Adrenal gland (tissue), 9 donors: ENCODE measurements at regions not wholly inside any gene's neighbourhood (a gene's known extent, or its start where the extent isn't known, plus 50 kb on each side); places are given as distances from the start of the nearest gene placed in this dataset.

Experiments
- DNase-seq, 7 donors: peaks; one replicate each; pipeline ENCODE4 v3.0.0-alpha.2; 2019 to 2020
- H3K27ac ChIP-seq, 5 donors: fragments of 200-600 bp; sonication (generic) in 4 of 5; 1 replicate in 3 of 5; 2 replicates in 2 of 5; pipeline versions ENCODE4 v1.5.1 to v1.8.0; 2016 to 2020; ENCODE audit warnings: mild to moderate bottlenecking in 1 of 5
- H3K27me3 ChIP-seq: fragments of 200-600 bp; 2 replicates; pipeline ENCODE4 v1.8.0; 2021
- H3K36me3 ChIP-seq, 2 donors: fragments of 200-600 bp; replicated peaks in 1 of 2; 1 replicate in 1 of 2; 2 replicates in 1 of 2; pipeline versions ENCODE4 v1.5.1 to v1.8.0; 2018 to 2022
- H3K4me1 ChIP-seq, 2 donors: fragments of 200-600 bp; replicated peaks in 1 of 2; 1 replicate in 1 of 2; 2 replicates in 1 of 2; pipeline versions ENCODE4 v1.5.1 to v1.8.0; 2018 to 2021
- H3K4me3 ChIP-seq, 4 donors: fragments of 200-600 bp; sonication (generic) in 3 of 4; one replicate each; pipeline ENCODE4 v1.5.1; 2016 to 2018
- H3K9me3 ChIP-seq, 3 donors: fragments of 200-600 bp; sonication (generic) in 1 of 3; replicated peaks in 1 of 3; 1 replicate in 2 of 3; 2 replicates in 1 of 3; pipeline versions ENCODE4 v1.5.1 to v1.8.0; 2016 to 2021
- POLR2A ChIP-seq, 2 donors: fragments of 450-650 bp; IDR thresholded peaks; one replicate each; pipeline ENCODE4 v1.6.1; 2017; ENCODE audit warnings: antibody characterized with exemption in 2 of 2, mild to moderate bottlenecking in 2 of 2, moderate library complexity in 1 of 2
- WGBS, 4 donors: extraction: QIAGEN DNeasy Blood & Tissue Kit in 2 of 4; methylation state at CpG; one replicate each; pipeline versions ENCODE4 v1.1.5 to v1.1.7; 2013 to 2017; 5-methylcytosine and 5-hydroxymethylcytosine counted together
- intact Hi-C, 2 donors: fragments of 100-400 bp; cut with DNase I; formaldehyde crosslinking; loops; one replicate each; pipeline versions ENCODE4 v1.14.1 to v1.15.0; 2022 to 2023
- TF ChIP-seq, protein P1 (sequence below), 6 experiments: fragments of 450-650 bp in 4 of 6; fragments of 200-600 bp in 2 of 6; sonication (generic) in 1 of 6; IDR thresholded peaks; 1 replicate in 5 of 6; 2 replicates in 1 of 6; pipeline versions ENCODE4 v1.5.1 to v1.8.0; 2016 to 2021; ENCODE audit warnings: antibody characterized with exemption in 6 of 6, mild to moderate bottlenecking in 2 of 6, moderate library complexity in 1 of 6
- donor health status: healthy with polysubstance abuse.
- donor health status: Bipolar disorder and iron deficiency.
- donor health status: DM: yes; HTN: yes; CAD: no.
- donor health status: DM: no; HTN: no; CAD: no.
- donor health status: DM: no; HTN: no; CAD: no.

- H3K4me3 ChIP-seq, result no peak overlapping the region
- no peak overlapping the region for H3K27ac ChIP-seq
- TF ChIP-seq, protein P1, sequence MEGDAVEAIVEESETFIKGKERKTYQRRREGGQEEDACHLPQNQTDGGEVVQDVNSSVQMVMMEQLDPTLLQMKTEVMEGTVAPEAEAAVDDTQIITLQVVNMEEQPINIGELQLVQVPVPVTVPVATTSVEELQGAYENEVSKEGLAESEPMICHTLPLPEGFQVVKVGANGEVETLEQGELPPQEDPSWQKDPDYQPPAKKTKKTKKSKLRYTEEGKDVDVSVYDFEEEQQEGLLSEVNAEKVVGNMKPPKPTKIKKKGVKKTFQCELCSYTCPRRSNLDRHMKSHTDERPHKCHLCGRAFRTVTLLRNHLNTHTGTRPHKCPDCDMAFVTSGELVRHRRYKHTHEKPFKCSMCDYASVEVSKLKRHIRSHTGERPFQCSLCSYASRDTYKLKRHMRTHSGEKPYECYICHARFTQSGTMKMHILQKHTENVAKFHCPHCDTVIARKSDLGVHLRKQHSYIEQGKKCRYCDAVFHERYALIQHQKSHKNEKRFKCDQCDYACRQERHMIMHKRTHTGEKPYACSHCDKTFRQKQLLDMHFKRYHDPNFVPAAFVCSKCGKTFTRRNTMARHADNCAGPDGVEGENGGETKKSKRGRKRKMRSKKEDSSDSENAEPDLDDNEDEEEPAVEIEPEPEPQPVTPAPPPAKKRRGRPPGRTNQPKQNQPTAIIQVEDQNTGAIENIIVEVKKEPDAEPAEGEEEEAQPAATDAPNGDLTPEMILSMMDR (IDR thresholded peaks at IDR 0.05), result no peak
- no peak for TF ChIP-seq POLR2A (IDR thresholded peaks at IDR 0.05)
- no peaks in the 10 kb centered on the region for H3K4me1 ChIP-seq
- intact Hi-C loops, result no loop called here
- 79 to 90% (median 83%) methylated on average over 4 of the region's 4 CpGs for WGBS, 4 donors
- H3K36me3 ChIP-seq, result no peaks in the 10 kb centered on the region
- no peaks in the 10 kb centered on the region for H3K9me3 ChIP-seq
- no peaks in the 10 kb centered on the region for H3K27me3 ChIP-seq
- DNase-seq, result no peak
Observed at GRCh38 chr9:74122661-74123060, 374.5 kb upstream of the RORB start.

DNA sequence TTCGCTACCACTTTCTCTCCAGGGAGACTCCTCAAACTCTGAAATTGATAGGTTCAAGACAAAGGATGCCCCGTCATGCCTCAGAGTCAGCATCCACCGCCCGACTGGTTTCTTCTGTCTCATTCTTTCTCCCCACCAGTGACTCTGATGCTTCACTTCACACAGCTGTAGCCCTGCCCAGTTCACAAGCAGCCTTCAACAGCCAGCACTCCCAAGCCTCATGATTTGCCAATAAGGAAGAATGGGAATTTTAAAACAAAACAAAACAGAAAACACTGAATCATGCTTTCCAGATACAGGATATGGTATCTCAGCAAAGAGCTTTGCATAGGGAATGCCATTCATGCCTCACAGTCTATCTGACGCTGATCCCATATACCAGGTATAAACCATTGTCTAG, 371.2 kb upstream of the RORB start:
- Histone ChIP-seq H3K36me3 (no peaks in the 10 kb centered on the region), H3K27me3 (no peaks in the 10 kb centered on the region), H3K4me1 (no peaks in the 10 kb centered on the region), H3K4me3 (no peak overlapping the region), H3K9me3 (no peaks in the 10 kb centered on the region), H3K27ac (no peak overlapping the region)
- TF ChIP-seq POLR2A (IDR thresholded peaks at IDR 0.05), result no peak
- TF ChIP-seq, protein P1 (IDR thresholded peaks at IDR 0.05), result no peak
- WGBS, 4 donors, result 53 to 65% (median 62%) methylated on average over 5 of the region's 5 CpGs
- intact Hi-C loops, result no loop called here
- no peak for DNase-seq

DNA sequence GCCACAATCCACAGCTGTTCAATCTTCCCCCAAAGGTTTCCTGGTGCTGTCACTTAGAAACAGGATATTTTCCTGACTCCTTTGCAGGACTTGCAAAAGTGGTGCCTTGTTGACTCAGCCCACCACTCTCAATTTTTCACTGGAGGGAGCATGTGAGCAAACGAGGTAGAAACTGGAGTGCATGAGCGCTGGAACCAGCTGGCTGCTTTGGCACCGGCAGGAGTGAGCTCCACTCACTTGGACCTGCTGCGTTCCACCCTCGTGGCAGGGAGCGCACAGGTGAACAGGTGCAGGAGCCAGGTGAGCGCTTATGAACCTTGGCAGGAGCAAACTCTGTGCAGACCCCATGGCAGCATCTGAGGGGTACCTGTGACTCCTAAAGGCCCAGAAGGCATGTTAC, 364.1 kb upstream of the RORB start:
- Histone ChIP-seq H3K36me3 (no peaks in the 10 kb centered on the region), H3K27me3 (no peaks in the 10 kb centered on the region), H3K27ac (no peak overlapping the region), H3K9me3 (peaks cover 0 to 5% (median 4%) of the 10 kb centered on the region in 3 donors), H3K4me1 (no peaks in the 10 kb centered on the region), H3K4me3 (no peak overlapping the region)
- WGBS, 4 donors, result 82 to 88% (median 83%) methylated on average over 4 to 7 of the region's 7 CpGs
- no peak for DNase-seq
- TF ChIP-seq, protein P1 (IDR thresholded peaks at IDR 0.05), result no peak
- TF ChIP-seq POLR2A (IDR thresholded peaks at IDR 0.05), result no peak
- intact Hi-C loops, result no loop called here

DNA sequence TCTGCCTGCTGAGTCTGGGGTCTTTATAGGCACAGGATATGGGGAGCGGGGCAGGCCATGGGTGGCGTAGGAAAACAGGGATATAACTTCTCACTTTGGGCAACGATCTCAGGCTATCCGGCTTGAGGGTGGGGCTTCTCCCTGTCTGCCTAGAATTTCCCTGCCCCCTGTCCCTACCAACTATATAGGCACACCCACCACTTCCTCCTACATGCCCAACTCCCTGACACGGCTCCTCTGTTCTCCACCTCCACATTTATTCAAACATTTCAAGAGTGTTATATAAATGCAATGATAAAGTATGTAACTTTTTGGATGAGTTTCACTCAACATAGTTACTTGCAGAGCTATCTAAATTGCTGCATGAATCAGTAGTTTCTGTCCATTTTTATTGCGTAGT, 363.2 kb upstream of the RORB start:
- no peak for TF ChIP-seq POLR2A (IDR thresholded peaks at IDR 0.05)
- TF ChIP-seq, protein P1 (IDR thresholded peaks at IDR 0.05), result no peak
- WGBS, 4 donors, result 85 to 92% (median 87%) methylated on average over 6 of the region's 6 CpGs
- H3K4me1 ChIP-seq, result no peaks in the 10 kb centered on the region
- DNase-seq, result no peak
- no peaks in the 10 kb centered on the region for H3K27me3 ChIP-seq
- H3K36me3 ChIP-seq, result no peaks in the 10 kb centered on the region
- H3K27ac ChIP-seq, result no peak overlapping the region
- intact Hi-C loops, result no loop called here
- no peak overlapping the region for H3K4me3 ChIP-seq
- H3K9me3 ChIP-seq, result peaks cover 0 to 5% (median 4%) of the 10 kb centered on the region in 3 donors
